GM21737 (cell line): ENCODE measurements at regions not wholly inside any gene's neighbourhood (a gene's known extent, or its start where the extent isn't known, plus 50 kb on each side); places are given as distances from the start of the nearest gene placed in this dataset.

ENCODE experiments used
- ATAC-seq: cut with Tn5 transposase; IDR thresholded peaks from one replicate; pipeline ENCODE4 v1.9.1; 2021; ENCODE audit warnings: mild to moderate bottlenecking, moderate library complexity; ENCODE audit not compliant: unreplicated experiment

DNA sequence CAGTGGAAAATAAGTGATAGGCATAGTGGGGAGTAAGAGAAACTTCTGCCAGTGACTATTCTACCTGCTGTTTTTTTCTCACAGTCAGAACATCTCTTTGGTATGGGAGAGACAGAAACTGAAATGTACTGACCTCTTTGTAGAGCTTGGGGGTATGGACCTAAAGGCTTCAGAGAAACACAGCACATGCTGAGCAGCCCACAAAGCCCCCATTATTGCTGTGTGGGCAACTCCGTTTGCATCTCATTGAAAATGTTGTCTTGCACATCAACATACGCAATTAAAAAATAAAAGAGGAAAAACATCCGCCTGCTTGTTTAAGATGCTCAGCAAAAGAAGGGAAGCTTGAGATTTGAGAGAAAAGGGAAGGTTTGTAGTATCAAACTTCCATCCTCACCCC is 443.4 kb upstream of the SEMA6D start:
- ATAC-seq = no peak

DNA sequence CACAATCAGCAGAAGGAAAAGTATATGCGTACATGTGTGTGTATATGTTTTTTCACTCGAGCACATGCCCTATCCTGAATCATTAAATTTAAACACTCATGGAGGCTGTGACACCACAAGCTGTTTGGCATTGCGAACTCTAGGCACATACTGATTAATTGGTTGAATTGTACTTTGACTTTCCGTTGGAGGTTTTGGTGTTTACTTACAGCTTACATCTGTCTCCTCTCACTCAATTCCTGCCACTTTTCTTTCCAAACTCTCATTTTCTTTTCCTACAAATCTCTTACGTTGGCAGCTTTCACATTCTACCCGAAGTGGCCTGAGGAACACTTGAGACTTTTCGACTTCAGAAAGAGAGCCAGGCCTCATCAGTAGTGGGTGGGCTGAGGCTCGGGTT is 434.1 kb upstream of the SEMA6D start:
- no peak for ATAC-seq

DNA sequence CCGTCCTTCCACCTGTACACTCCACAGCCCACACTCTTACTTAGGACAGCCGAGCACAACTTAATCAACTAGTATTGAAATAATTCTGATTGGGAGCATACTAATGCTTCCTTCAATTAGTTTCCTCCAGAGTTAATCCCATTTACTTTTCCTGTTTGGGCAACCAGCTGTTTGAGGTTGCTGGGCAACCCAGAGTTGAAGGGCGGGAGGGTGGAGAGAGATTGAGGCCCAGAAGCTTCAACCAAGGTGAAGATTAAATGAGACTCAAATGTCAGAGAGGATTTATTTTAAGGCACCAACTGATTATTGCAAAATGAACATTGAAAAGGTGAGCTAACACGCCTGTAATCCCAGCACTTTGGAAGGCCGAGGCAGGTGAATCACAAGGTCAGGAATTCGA is 428.5 kb upstream of the SEMA6D start:
- no peak for ATAC-seq

DNA sequence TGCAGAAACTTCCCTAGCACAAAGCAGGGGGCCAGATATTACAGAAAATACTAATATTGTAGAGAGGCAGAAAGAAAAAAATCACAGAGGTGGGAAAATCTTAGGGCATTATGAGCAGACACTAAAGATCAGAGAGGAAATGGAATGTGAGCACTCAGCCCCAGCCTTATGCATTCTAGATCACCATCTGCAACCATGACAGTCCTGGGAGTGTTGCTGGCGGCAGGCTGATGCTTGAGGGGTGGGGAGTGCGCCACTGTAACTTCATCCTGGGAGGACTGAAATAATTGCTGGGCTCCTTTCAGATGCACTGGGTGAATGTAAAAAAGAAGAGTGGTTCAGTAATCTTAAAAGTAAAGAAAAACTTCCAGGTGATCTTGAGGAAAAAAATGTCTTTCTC is 427.6 kb upstream of the SEMA6D start:
- no peak for ATAC-seq

DNA sequence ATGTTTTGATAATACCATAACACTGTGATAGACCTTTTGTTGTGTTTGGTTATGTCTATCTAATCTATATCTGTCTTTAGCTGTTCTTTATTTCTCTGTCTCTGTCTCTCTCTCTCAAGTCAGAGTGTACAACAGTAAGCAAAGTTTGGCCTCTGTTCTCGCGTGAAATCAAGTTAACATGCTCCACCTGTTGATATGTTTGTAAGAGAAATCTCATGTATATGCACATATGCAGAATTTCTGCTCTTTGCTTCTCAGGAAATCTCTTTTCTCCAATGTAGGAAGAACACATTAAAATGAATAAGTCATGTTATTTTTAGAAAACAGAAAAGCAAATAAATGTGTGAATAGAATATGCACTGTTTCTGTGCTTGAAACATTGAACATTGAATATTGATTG is 425.5 kb upstream of the SEMA6D start:
- no peak for ATAC-seq

DNA sequence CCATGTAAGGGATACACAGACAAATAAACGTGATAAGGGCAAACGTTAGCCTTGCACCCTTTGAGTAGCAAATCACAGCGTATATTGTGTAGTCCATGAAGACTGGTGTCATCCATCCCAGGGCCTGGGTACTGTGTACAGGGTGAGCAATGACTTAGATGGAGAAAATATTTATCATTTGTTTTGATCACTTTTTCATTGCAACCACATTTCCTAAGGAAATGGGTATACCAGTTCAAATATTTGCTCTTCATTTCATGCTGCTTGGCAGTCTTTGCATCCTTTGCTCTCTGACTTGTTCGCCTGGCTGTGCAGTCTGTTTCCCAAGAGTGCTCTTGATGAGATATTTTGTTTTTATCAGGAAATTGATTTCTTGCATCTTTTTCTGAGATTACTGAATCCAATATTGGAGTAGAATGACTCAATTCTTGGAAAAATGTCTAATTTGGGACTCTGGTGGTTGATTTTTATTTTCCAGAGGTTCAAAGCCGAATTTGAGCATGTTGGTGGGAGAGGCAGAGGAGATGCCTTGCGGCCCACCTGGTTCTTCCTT is 424.6 kb upstream of the SEMA6D start:
- ATAC-seq = no peak

- ATAC-seq = no peak
Observed at GRCh38 chr15:47293466-47294162, 423.7 kb upstream of the SEMA6D start.

DNA sequence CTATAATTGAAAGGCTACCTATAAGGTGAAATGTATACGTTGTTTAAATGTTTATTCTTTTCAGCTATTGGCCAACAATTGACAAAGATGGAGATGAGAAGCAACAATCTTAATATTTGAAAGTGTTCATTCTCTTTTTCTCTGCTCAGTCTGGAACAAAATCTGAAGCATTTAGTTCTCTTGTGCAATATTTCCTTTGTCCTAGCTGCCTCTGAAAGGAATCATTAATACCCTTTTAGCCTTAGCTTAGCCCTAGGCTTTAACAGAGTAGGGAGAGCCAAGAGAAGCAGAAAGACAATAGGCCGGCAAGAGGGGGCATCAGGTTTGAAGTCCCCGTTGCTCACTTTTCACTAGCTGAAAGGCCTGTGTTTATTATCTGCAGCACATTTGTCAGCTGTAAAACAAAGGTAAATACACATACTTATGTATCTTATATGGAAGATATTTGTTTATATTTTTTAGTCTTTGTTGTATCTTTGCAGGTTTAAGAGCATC is 422.5 kb upstream of the SEMA6D start:
- no peak for ATAC-seq

GRCh38 chr15:47296881-47297280 is 420.4 kb upstream of the SEMA6D start:
- no peak for ATAC-seq

- ATAC-seq = no peak
Observed at GRCh38 chr15:47299846-47300434, 417.4 kb upstream of the SEMA6D start.

DNA sequence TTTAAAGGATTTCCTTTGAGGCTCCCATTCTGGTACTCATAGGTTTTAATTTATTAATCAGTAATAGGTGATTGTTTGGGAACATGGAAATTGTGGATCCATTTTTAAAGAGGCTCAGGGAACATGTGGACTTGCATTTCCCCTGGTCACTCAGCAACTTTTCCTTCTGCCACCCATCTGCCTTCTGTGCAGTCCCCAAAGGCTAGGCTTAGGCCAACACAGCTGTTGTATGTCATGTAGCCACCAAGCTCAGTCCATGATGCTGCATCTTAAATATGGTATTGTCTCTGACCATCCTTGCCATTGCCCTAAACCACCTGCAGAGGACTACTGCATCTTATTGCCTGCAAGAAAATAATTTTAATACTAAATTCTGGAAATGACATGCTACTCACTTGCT is 416.7 kb upstream of the SEMA6D start:
- ATAC-seq = no peak

DNA sequence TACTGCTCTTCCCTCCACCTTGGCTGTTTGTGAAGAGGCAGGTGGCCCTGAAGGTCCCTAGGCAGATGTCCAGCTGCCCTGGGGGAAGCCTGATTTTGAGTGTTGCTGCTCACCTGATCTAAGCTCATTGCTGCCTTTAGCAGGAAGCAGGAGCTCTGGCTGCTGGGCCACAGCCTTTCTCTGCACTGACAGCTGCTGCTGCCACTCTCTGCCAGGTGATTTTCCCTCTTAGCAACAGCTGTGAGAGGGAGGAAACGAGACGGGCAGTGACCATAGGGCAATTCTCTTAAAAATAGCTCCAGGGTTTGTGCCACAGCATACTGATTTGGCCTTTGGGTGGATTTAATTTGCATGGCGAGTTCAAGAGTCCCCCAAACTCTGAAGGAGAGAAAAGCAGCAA is 415.8 kb upstream of the SEMA6D start:
- ATAC-seq = no peak

- no peak for ATAC-seq
Observed at GRCh38 chr15:47304656-47305055, 412.6 kb upstream of the SEMA6D start.

DNA sequence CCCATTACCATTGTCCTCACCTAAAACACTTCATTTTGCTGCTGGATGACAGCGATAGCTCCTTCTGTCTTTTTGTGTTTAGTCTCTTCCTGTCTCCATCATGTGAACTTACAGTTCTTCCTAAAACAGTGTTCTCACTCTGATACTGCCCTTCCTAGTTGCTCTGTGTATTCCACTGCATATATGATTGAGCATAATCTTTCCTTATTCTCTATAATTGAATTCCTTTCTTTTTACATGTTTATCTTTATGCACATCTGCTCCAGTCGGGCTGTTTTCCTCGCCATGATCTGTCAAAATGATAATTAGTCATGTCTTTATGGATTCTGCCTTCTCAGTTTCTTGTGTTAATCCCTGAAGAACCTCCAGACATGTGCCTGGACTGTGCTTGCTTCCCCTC is 405.1 kb upstream of the SEMA6D start:
- ATAC-seq = no peak

GRCh38 chr15:47326410-47327333 is 390.6 kb upstream of the SEMA6D start:
- ATAC-seq = no peak

- no peak for ATAC-seq
Observed at GRCh38 chr15:47331829-47332393, 385.4 kb upstream of the SEMA6D start.

- no peak for ATAC-seq
Observed at GRCh38 chr15:47332481-47332880, 384.8 kb upstream of the SEMA6D start.

DNA sequence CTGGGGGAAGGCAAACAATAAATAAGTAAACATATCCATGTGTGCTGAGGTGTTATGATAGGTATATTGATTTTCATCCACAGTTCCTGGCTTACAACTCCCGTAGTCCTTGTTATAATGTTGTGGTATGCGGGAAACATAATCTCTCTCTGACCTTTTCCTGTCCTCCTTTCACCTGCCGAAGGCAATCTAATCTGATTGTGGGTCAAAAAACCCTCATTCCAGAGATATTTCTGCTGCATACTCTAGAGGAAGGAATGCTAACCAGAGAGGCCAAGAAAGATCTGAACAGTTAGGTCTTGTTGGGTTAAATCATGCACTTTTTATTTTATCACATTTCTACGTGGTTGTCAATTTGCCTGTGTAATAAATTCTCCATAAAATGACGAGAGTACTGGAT is 383.6 kb upstream of the SEMA6D start:
- ATAC-seq = no peak

- no peak for ATAC-seq
Observed at GRCh38 chr15:47334805-47335535, 382.3 kb upstream of the SEMA6D start.

GRCh38 chr15:47337106-47337505 is 380.2 kb upstream of the SEMA6D start:
- ATAC-seq = no peak
